ENCODE measurements at regions not wholly inside any gene's neighbourhood (a gene's known extent, or its start where the extent isn't known, plus 50 kb on each side); places are given as distances from the start of the nearest gene placed in this dataset.

DNA sequence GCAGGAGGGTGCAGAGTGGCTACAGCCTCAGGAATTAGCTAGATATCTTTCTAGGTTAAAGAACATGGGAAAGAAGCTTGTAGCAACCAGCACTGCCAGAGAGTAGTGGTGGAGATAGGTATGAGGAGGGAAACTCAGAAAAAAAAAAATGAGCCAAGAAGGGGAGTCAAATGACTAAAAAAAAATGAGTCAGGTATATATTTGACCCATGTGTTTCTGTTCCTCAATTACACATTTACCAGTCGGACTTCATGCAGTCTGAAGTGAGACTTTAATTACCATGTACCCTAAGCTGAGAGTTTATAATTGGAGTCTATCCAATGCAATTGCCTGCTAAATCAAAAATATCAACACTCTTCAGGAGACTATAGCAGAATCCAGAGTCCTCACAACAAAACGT lies 964.6 kb downstream of the HACE1 start:
- TF ChIP-seq EP300 (IDR thresholded peaks at IDR 0.05) (no peak), POLR2A (IDR thresholded peaks at IDR 0.05) (no peak)
- no peak overlapping the region for H3K4me3 ChIP-seq
- no peak for DNase-seq
- WGBS, 2 donors, result 78 to 90% methylated on average over 2 of the region's 2 CpGs
- intact Hi-C loops (cut with DNase I), result no loop called here
- H3K4me1 ChIP-seq, result peaks cover 0 to 14% (median 6%) of the 10 kb centered on the region in 4 donors
- no peak overlapping the region for H3K27ac ChIP-seq
- H3K9me3 ChIP-seq, result peaks cover 0 to 5% (median 2%) of the 10 kb centered on the region in 4 donors
- H3K36me3 ChIP-seq, result no peaks in the 10 kb centered on the region
- no peaks in the 10 kb centered on the region for H3K27me3 ChIP-seq

DNA sequence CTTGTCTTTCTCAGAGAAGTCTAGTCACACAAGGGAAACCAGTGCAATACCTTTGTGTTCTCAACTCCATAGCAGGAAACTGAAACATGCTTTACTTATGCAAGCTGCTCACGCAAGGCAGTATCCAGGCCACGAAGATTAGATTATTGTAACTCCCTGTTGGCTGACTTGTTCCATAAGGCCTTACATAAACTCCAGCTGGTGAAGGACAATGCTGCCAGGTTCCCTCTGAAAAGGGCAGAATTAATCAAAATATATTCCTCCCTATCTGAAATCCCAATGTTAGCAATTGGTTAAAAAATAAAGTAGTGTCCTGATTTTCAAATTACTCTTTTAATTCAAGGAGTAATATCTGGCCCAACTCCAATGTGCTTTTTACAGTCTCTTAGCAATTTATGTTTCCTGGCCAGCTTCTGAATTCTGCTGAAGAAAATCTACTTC lies 966.6 kb downstream of the HACE1 start:
- intact Hi-C loops (cut with DNase I), result no loop called here
- DNase-seq, result no peak
- no peaks in the 10 kb centered on the region for H3K27me3 ChIP-seq
- H3K27ac ChIP-seq, result peak overlapping the region in 2 of 4 donors; percentile 4 to 32
- no peak overlapping the region for H3K4me3 ChIP-seq
- H3K9me3 ChIP-seq, result peaks cover 0 to 5% (median 2%) of the 10 kb centered on the region in 4 donors
- no peaks in the 10 kb centered on the region for H3K36me3 ChIP-seq
- H3K4me1 ChIP-seq, result peaks cover 0 to 14% (median 6%) of the 10 kb centered on the region in 4 donors
- TF ChIP-seq POLR2AphosphoS5 (IDR thresholded peaks at IDR 0.05) (no peak), POLR2A (IDR thresholded peaks at IDR 0.05) (no peak), EP300 (IDR thresholded peaks at IDR 0.05) (no peak)
- TF ChIP-seq, protein P1, sequence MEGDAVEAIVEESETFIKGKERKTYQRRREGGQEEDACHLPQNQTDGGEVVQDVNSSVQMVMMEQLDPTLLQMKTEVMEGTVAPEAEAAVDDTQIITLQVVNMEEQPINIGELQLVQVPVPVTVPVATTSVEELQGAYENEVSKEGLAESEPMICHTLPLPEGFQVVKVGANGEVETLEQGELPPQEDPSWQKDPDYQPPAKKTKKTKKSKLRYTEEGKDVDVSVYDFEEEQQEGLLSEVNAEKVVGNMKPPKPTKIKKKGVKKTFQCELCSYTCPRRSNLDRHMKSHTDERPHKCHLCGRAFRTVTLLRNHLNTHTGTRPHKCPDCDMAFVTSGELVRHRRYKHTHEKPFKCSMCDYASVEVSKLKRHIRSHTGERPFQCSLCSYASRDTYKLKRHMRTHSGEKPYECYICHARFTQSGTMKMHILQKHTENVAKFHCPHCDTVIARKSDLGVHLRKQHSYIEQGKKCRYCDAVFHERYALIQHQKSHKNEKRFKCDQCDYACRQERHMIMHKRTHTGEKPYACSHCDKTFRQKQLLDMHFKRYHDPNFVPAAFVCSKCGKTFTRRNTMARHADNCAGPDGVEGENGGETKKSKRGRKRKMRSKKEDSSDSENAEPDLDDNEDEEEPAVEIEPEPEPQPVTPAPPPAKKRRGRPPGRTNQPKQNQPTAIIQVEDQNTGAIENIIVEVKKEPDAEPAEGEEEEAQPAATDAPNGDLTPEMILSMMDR (IDR thresholded peaks at IDR 0.05), result no peak
- WGBS, 2 donors, result 66 to 78% methylated on average over 2 of the region's 2 CpGs

DNA sequence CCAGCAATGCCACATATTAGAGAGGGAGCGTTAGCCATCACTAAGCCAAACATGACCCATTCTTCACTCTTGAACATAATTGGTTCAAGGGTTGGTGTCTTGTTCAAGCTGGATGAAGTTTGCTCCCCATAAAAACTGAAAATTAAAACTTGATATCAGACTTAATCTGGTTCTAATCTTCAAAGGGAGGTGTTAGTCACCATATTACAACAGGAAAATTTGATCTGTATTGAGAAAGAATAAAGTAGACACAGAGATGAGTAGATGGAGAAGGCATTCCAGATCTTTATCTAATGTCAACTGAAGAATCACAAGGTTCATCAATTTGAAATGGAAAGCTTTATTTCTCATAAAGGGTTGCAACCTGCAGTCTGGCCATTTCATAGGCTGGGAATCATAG lies 972.8 kb downstream of the HACE1 start:
- no peak for DNase-seq
- Histone ChIP-seq H3K27ac (no peak overlapping the region), H3K4me3 (no peak overlapping the region), H3K36me3 (no peaks in the 10 kb centered on the region), H3K9me3 (no peaks in the 10 kb centered on the region), H3K4me1 (no peaks in the 10 kb centered on the region), H3K27me3 (no peaks in the 10 kb centered on the region)
- TF ChIP-seq POLR2AphosphoS5 (IDR thresholded peaks at IDR 0.05) (no peak), EP300 (IDR thresholded peaks at IDR 0.05) (no peak), POLR2A (IDR thresholded peaks at IDR 0.05) (no peak)
- TF ChIP-seq, protein P1 (IDR thresholded peaks at IDR 0.05), result no peak
- intact Hi-C loops (cut with DNase I), result no loop called here
- WGBS, 2 donors, result 84 to 88% methylated on average over 1 of the region's 1 CpG

DNA sequence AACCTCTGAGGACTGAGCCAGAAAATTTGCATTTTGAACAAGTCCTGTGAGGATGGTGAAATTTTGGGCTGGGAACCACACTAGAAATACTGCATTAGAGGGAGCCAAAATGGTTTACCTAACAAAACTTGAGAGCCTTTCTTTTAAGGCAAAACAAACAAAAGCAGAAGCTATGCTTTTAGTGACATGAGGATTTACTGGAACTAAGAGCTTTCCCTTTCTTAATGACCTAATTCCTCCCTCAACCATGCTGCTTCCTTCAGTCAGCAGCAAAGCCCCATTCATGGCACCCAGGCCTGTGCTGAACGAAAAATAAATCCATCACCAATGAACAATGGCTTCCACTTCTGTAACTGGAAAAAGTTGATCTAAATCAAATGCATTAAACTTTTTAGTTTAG lies 974.3 kb downstream of the HACE1 start:
- WGBS, 2 donors, result 48 to 53% methylated on average over 1 of the region's 1 CpG
- intact Hi-C loops (cut with DNase I), result no loop called here
- TF ChIP-seq, protein P1 (IDR thresholded peaks at IDR 0.05), result no peak
- TF ChIP-seq POLR2AphosphoS5 (IDR thresholded peaks at IDR 0.05) (no peak), POLR2A (IDR thresholded peaks at IDR 0.05) (no peak), EP300 (IDR thresholded peaks at IDR 0.05) (no peak)

DNA sequence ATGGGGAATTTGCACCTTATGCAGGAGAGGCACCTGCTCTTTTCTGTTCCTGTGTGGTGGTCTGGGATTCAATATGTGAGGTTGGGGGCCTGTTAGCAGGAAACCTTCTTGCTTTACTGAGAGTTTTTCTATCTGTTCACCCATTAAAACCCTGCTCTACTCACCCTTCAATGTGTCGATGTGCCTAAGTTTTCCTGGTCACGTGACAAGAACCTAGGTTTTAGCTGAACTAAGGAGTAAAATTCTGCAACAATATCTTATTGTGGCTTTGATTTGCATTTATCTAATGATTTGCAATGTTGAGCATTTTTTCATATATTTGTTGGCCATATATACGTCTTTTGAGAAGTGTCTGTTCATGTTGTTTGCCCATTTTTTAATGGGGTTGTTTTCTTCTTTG lies 979.9 kb downstream of the HACE1 start:
- TF ChIP-seq POLR2AphosphoS5 (IDR thresholded peaks at IDR 0.05), result no peak
- TF ChIP-seq, protein P1 (IDR thresholded peaks at IDR 0.05), result no peak
- no peak for TF ChIP-seq EP300 (IDR thresholded peaks at IDR 0.05)
- no peak for TF ChIP-seq POLR2A (IDR thresholded peaks at IDR 0.05)
- Histone ChIP-seq H3K27ac (no peak overlapping the region), H3K36me3 (no peaks in the 10 kb centered on the region), H3K9me3 (no peaks in the 10 kb centered on the region), H3K27me3 (no peaks in the 10 kb centered on the region), H3K4me3 (no peak overlapping the region), H3K4me1 (no peaks in the 10 kb centered on the region)
- 89 to 90% methylated on average over 3 of the region's 3 CpGs for WGBS, 2 donors
- DNase-seq, result no peak
- intact Hi-C loops (cut with DNase I), result no loop called here

More for the DNA sequence above, 974.3 kb downstream of the HACE1 start:
- Histone ChIP-seq H3K27me3 (no peaks in the 10 kb centered on the region), H3K36me3 (no peaks in the 10 kb centered on the region), H3K9me3 (no peaks in the 10 kb centered on the region), H3K4me1 (no peaks in the 10 kb centered on the region), H3K4me3 (no peak overlapping the region), H3K27ac (no peak overlapping the region)
- DNase-seq, result no peak
